HUES6 (cell line): ENCODE measurements at regions not wholly inside any gene's neighbourhood (a gene's known extent, or its start where the extent isn't known, plus 50 kb on each side); places are given as distances from the start of the nearest gene placed in this dataset.

Source experiments
- H3K27ac ChIP-seq: 2 replicates; pipeline ENCODE4 v1.7.0; 2013; ENCODE audit warnings: low read depth, mild to moderate bottlenecking, low read length, inconsistent platforms
- H3K27me3 ChIP-seq: 2 replicates; pipeline ENCODE4 v1.6.1; 2013; ENCODE audit warnings: low read length; ENCODE audit not compliant: control insufficient read depth, insufficient read depth
- H3K36me3 ChIP-seq: 2 replicates; pipeline ENCODE4 v1.6.1; 2013; ENCODE audit warnings: low read length; ENCODE audit not compliant: control insufficient read depth, insufficient read depth
- H3K4me1 ChIP-seq: 2 replicates; pipeline ENCODE4 v1.6.1; 2013; ENCODE audit warnings: low read length; ENCODE audit not compliant: control insufficient read depth, insufficient read depth
- H3K4me3 ChIP-seq: 2 replicates; pipeline ENCODE4 v1.5.1; 2013; ENCODE audit warnings: low read depth, low read length
- H3K9ac ChIP-seq: one replicate; pipeline ENCODE4 v1.6.1; 2013; ENCODE audit warnings: mild to moderate bottlenecking, low read length
- H3K9me3 ChIP-seq: 2 replicates; pipeline ENCODE4 v1.6.1; 2013; ENCODE audit warnings: low read depth, low read length; ENCODE audit not compliant: control insufficient read depth, insufficient read depth

- no peak overlapping the region for H3K27ac ChIP-seq
- H3K9me3 ChIP-seq, result no peaks in the 10 kb centered on the region
- no peaks in the 10 kb centered on the region for H3K36me3 ChIP-seq
- H3K27me3 ChIP-seq, result no peaks in the 10 kb centered on the region
- H3K4me3 ChIP-seq, result no peak overlapping the region
- H3K4me1 ChIP-seq, result no peaks in the 10 kb centered on the region
- H3K9ac ChIP-seq, result no peak overlapping the region
Measured at GRCh38 chr1:72489801-72490200, 207.5 kb upstream of the NEGR1 start.

DNA sequence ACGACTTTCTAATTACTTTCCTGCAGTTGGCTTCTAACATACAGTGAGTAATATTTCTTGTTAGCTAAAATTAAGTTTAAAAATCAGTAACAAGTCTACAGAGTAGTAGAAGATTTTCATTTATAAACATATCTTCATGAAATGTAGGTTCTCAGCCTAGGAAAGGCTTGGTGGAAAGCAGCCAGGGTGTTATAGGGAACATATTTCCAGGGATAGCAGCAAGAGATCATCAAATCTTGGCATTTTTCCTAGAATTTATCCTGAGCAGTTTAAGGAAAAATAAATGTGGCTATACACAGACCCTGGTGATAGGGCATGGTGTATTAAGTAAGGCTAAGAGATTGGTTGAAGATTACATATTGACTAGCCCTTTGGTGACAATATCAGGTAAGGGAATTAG, 203.5 kb upstream of the NEGR1 start:
- Histone ChIP-seq H3K9me3 (no peaks in the 10 kb centered on the region), H3K4me3 (no peak overlapping the region), H3K4me1 (no peaks in the 10 kb centered on the region), H3K36me3 (no peaks in the 10 kb centered on the region), H3K9ac (no peak overlapping the region), H3K27ac (no peak overlapping the region; the same call in 1 of the 2 replicates), H3K27me3 (no peaks in the 10 kb centered on the region)

GRCh38 chr1:72483846-72484357, 201.6 kb upstream of the NEGR1 start:
- no peaks in the 10 kb centered on the region for H3K4me1 ChIP-seq
- H3K36me3 ChIP-seq, result no peaks in the 10 kb centered on the region
- no peak overlapping the region for H3K4me3 ChIP-seq
- no peak overlapping the region for H3K27ac ChIP-seq
- H3K9ac ChIP-seq, result no peak overlapping the region
- H3K9me3 ChIP-seq, result peaks cover 10% of the 10 kb centered on the region
- H3K27me3 ChIP-seq, result no peaks in the 10 kb centered on the region

GRCh38 chr1:72482736-72483413, 200.5 kb upstream of the NEGR1 start:
- Histone ChIP-seq H3K4me1 (no peaks in the 10 kb centered on the region), H3K27me3 (no peaks in the 10 kb centered on the region), H3K9me3 (peaks cover 13% of the 10 kb centered on the region), H3K4me3 (no peak overlapping the region), H3K9ac (no peak overlapping the region), H3K36me3 (no peaks in the 10 kb centered on the region), H3K27ac (no peak overlapping the region)

GRCh38 chr1:72481420-72481970, 199.2 kb upstream of the NEGR1 start:
- Histone ChIP-seq H3K4me1 (no peaks in the 10 kb centered on the region), H3K27me3 (no peaks in the 10 kb centered on the region), H3K9me3 (peaks cover 13% of the 10 kb centered on the region), H3K4me3 (no peak overlapping the region), H3K36me3 (no peaks in the 10 kb centered on the region), H3K27ac (no peak overlapping the region), H3K9ac (no peak overlapping the region)

GRCh38 chr1:72466376-72466775, 184.0 kb upstream of the NEGR1 start:
- Histone ChIP-seq H3K4me1 (no peaks in the 10 kb centered on the region), H3K36me3 (no peaks in the 10 kb centered on the region), H3K27me3 (no peaks in the 10 kb centered on the region), H3K9me3 (no peaks in the 10 kb centered on the region), H3K27ac (no peak overlapping the region), H3K9ac (no peak overlapping the region), H3K4me3 (no peak overlapping the region)

GRCh38 chr1:72462186-72462905, 180.0 kb upstream of the NEGR1 start:
- no peaks in the 10 kb centered on the region for H3K36me3 ChIP-seq
- no peaks in the 10 kb centered on the region for H3K4me1 ChIP-seq
- no peak overlapping the region for H3K4me3 ChIP-seq
- no peak overlapping the region for H3K27ac ChIP-seq
- H3K9ac ChIP-seq, result no peak overlapping the region
- no peaks in the 10 kb centered on the region for H3K9me3 ChIP-seq
- H3K27me3 ChIP-seq, result no peaks in the 10 kb centered on the region

DNA sequence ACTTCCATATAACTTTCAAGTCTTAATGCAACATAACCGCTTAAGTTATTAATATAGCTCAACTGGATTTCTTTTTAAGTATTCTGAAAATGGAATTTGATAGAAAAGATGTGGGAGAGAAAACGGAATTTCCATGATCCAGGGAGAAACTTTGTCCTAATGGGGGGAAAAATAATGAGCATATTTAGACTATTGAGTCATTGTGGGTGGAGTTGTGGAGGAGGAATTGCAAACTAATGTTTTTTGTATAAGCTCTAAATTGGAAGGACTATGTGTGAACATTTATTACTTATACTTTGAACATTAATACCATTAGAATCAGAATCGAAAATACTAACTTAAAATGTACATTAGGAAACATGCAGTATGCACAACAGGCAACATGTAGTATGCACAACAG, 159.9 kb upstream of the NEGR1 start:
- H3K36me3 ChIP-seq, result no peaks in the 10 kb centered on the region
- H3K9me3 ChIP-seq, result no peaks in the 10 kb centered on the region
- no peaks in the 10 kb centered on the region for H3K4me1 ChIP-seq
- H3K27ac ChIP-seq, result no peak overlapping the region
- no peak overlapping the region for H3K9ac ChIP-seq
- no peaks in the 10 kb centered on the region for H3K27me3 ChIP-seq
- no peak overlapping the region for H3K4me3 ChIP-seq

- Histone ChIP-seq H3K9me3 (no peaks in the 10 kb centered on the region), H3K9ac (no peak overlapping the region), H3K4me3 (no peak overlapping the region), H3K4me1 (no peaks in the 10 kb centered on the region), H3K27ac (no peak overlapping the region), H3K36me3 (no peaks in the 10 kb centered on the region), H3K27me3 (no peaks in the 10 kb centered on the region)
Measured at GRCh38 chr1:72439036-72439435, 156.7 kb upstream of the NEGR1 start.

DNA sequence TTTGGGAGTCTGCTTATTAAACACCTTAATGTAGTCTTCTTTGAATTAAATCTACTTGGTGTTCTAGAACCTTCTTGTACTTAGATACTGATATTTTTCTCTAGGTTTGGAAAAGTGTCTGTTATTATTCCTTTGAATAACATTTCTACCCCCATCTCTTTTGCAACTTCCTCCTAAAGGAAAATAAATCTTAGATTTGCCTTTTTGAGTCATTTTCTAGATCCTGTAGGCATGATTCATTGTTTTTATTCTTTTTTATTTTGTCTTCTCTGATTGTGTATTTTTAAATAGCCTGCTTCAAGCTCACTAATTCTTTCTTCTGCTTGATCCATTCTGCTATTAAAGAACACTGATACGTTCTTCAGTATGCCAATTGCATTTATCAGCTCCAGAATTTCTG, 155.9 kb upstream of the NEGR1 start:
- H3K9ac ChIP-seq, result no peak overlapping the region
- H3K27me3 ChIP-seq, result no peaks in the 10 kb centered on the region
- no peaks in the 10 kb centered on the region for H3K36me3 ChIP-seq
- no peaks in the 10 kb centered on the region for H3K9me3 ChIP-seq
- H3K4me1 ChIP-seq, result no peaks in the 10 kb centered on the region
- no peak overlapping the region for H3K27ac ChIP-seq
- H3K4me3 ChIP-seq, result no peak overlapping the region

DNA sequence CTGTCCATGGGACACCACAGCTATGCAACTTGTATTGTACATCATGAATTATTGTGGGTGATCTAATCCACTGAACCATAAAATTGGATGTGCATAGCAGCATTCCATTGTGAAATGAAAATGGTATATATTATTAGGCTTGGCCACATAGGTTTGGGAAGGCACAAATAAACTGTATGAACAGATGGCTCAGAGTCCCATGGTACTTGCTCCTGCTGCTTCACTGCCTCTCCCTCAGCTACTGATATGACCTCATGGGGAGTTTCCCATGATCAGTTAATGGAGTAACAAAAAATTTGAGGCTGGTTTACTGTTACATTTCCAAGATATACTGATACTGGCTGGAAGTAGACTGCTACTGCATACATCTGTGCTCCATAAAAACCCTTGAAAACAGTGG, 152.7 kb upstream of the NEGR1 start:
- H3K9ac ChIP-seq, result no peak overlapping the region
- H3K4me3 ChIP-seq, result no peak overlapping the region
- H3K27ac ChIP-seq, result no peak overlapping the region
- H3K9me3 ChIP-seq, result no peaks in the 10 kb centered on the region
- H3K4me1 ChIP-seq, result no peaks in the 10 kb centered on the region
- no peaks in the 10 kb centered on the region for H3K27me3 ChIP-seq
- no peaks in the 10 kb centered on the region for H3K36me3 ChIP-seq
